Esophagus muscularis mucosa (tissue), 4 donors: ENCODE measurements at regions not wholly inside any gene's neighbourhood (a gene's known extent, or its start where the extent isn't known, plus 50 kb on each side); places are given as distances from the start of the nearest gene placed in this dataset.

Experiments used
- EP300 ChIP-seq: sonication (generic); formaldehyde crosslinking; IDR thresholded peaks from one replicate; pipeline ENCODE4 v1.6.1; 2017; ENCODE audit warnings: antibody characterized with exemption
- POLR2A ChIP-seq: fragments of 450-650 bp; IDR thresholded peaks from one replicate; pipeline ENCODE4 v1.6.1; 2017; ENCODE audit warnings: antibody characterized with exemption, moderate library complexity, mild to moderate bottlenecking, low read depth
- POLR2AphosphoS5 ChIP-seq, 2 donors: sonication (generic); formaldehyde crosslinking; IDR thresholded peaks; one replicate each; pipeline ENCODE4 v1.6.1; 2017; ENCODE audit warnings: antibody characterized with exemption in 2 of 2
- TF ChIP-seq, protein P1 (sequence below), 3 experiments: fragments of 200-600 bp in 2 of 3; fragments of 450-650 bp in 1 of 3; sonication (generic) in 2 of 3; IDR thresholded peaks; one replicate each; pipeline ENCODE4 v1.5.1; 2017 to 2019; ENCODE audit warnings: antibody characterized with exemption in 3 of 3, mild to moderate bottlenecking in 2 of 3, moderate library complexity in 1 of 3

DNA sequence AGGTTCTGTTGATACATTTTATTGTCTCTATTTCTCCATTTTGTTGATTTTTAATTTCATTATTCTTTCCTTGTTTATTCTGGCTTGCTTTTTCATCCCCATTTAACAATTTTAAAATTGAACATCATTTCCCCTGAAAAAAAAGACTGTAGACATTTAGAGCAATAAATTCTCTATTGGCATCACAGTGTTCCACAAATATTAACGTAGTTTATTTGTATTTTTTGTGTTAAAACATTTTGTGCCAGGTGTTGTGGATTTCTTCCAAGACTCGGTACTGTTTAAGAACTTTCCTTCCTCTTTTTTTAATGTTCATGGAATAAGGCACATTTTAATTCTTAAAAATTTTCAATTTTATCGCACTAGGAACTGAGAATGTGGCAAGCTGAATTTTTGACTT is 156.1 kb upstream of the NPY start:
- TF ChIP-seq POLR2A: no peak
- TF ChIP-seq, protein P1, sequence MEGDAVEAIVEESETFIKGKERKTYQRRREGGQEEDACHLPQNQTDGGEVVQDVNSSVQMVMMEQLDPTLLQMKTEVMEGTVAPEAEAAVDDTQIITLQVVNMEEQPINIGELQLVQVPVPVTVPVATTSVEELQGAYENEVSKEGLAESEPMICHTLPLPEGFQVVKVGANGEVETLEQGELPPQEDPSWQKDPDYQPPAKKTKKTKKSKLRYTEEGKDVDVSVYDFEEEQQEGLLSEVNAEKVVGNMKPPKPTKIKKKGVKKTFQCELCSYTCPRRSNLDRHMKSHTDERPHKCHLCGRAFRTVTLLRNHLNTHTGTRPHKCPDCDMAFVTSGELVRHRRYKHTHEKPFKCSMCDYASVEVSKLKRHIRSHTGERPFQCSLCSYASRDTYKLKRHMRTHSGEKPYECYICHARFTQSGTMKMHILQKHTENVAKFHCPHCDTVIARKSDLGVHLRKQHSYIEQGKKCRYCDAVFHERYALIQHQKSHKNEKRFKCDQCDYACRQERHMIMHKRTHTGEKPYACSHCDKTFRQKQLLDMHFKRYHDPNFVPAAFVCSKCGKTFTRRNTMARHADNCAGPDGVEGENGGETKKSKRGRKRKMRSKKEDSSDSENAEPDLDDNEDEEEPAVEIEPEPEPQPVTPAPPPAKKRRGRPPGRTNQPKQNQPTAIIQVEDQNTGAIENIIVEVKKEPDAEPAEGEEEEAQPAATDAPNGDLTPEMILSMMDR (IDR thresholded peaks at IDR 0.05): no peak
- TF ChIP-seq EP300: no peak
- no peak for TF ChIP-seq POLR2AphosphoS5 (IDR thresholded peaks at IDR 0.05)
